NCI-H446 (cell line): ENCODE measurements at regions not wholly inside any gene's neighbourhood (a gene's known extent, or its start where the extent isn't known, plus 50 kb on each side); places are given as distances from the start of the nearest gene placed in this dataset.

Source experiments
- DNase-seq, 2 experiments: peaks; one replicate each; lab custom pipeline; 2025; lab: John Stamatoyannopoulos, UW

- no peak for DNase-seq
Observed at GRCh38 chr11:115927823-115928329, 423.7 kb upstream of the CADM1 start.

GRCh38 chr11:115926601-115927000 lies 422.4 kb upstream of the CADM1 start:
- DNase-seq = no peak

- DNase-seq = no peak
Observed at GRCh38 chr11:115926138-115926537, 421.9 kb upstream of the CADM1 start.

GRCh38 chr11:115925568-115926090 lies 421.4 kb upstream of the CADM1 start:
- DNase-seq = no peak

- DNase-seq = no peak
Observed at GRCh38 chr11:115924744-115925567, 420.7 kb upstream of the CADM1 start.

- DNase-seq = no peak
Observed at GRCh38 chr11:115922876-115923275, 418.7 kb upstream of the CADM1 start.

- DNase-seq = no peak
Observed at GRCh38 chr11:115921986-115922385, 417.8 kb upstream of the CADM1 start.

- no peak for DNase-seq
Observed at GRCh38 chr11:115921540-115921939, 417.3 kb upstream of the CADM1 start.

GRCh38 chr11:115920841-115921480 lies 416.7 kb upstream of the CADM1 start:
- DNase-seq = no peak

- DNase-seq = no peak
Observed at GRCh38 chr11:115920092-115920461, 415.9 kb upstream of the CADM1 start.

- DNase-seq = peak in 1 of 2 experiments; percentile 6
Observed at GRCh38 chr11:115919341-115920091, 415.3 kb upstream of the CADM1 start.

- DNase-seq = no peak
Observed at GRCh38 chr11:115918576-115918975, 414.4 kb upstream of the CADM1 start.

GRCh38 chr11:115916608-115917007 lies 412.4 kb upstream of the CADM1 start:
- DNase-seq = no peak

GRCh38 chr11:115912484-115912945 lies 408.3 kb upstream of the CADM1 start:
- DNase-seq = no peak

- peak; percentile 11 to 53 for DNase-seq
Observed at GRCh38 chr11:115911613-115912346, 407.6 kb upstream of the CADM1 start.

GRCh38 chr11:115910379-115910778 lies 406.2 kb upstream of the CADM1 start:
- DNase-seq = no peak

- no peak for DNase-seq
Observed at GRCh38 chr11:115906171-115906570, 402.0 kb upstream of the CADM1 start.

- DNase-seq = no peak
Observed at GRCh38 chr11:115905341-115906000, 401.3 kb upstream of the CADM1 start.

- no peak for DNase-seq
Observed at GRCh38 chr11:115903179-115903578, 399.0 kb upstream of the CADM1 start.

- no peak for DNase-seq
Observed at GRCh38 chr11:115901069-115901468, 396.9 kb upstream of the CADM1 start.

- DNase-seq = no peak
Observed at GRCh38 chr11:115900111-115900510, 395.9 kb upstream of the CADM1 start.
